Glutamatergic neuron (in vitro differentiated cells): ENCODE measurements at regions not wholly inside any gene's neighbourhood (a gene's known extent, or its start where the extent isn't known, plus 50 kb on each side); places are given as distances from the start of the nearest gene placed in this dataset.

Experiments
- DNase-seq: peaks from one replicate; pipeline ENCODE4 v3.0.0; 2022
- H3K27ac Mint-ChIP-seq: one replicate; pipeline ENCODE4 v1.8.0; 2020; ENCODE audit warnings: mild to moderate bottlenecking, mixed read lengths, inconsistent platforms; ENCODE audit not compliant: unreplicated experiment
- H3K27me3 Mint-ChIP-seq: one replicate; pipeline ENCODE4 v1.8.0; 2020; ENCODE audit warnings: mild to moderate bottlenecking, moderate library complexity, mixed read lengths, inconsistent platforms; ENCODE audit not compliant: unreplicated experiment
- H3K36me3 Mint-ChIP-seq: one replicate; pipeline ENCODE4 v1.8.0; 2020; ENCODE audit warnings: mild to moderate bottlenecking, mixed read lengths, inconsistent platforms; ENCODE audit not compliant: unreplicated experiment
- H3K4me1 Mint-ChIP-seq: one replicate; pipeline ENCODE4 v1.8.0; 2020; ENCODE audit warnings: mild to moderate bottlenecking, low read depth, mixed read lengths, inconsistent platforms; ENCODE audit not compliant: unreplicated experiment
- H3K4me3 Mint-ChIP-seq: one replicate; pipeline ENCODE4 v1.8.0; 2020; ENCODE audit warnings: mild to moderate bottlenecking, mixed read lengths, inconsistent platforms; ENCODE audit not compliant: unreplicated experiment
- H3K9me3 Mint-ChIP-seq: one replicate; pipeline ENCODE4 v1.8.0; 2020; ENCODE audit warnings: mild to moderate bottlenecking, moderate library complexity, mixed read lengths, inconsistent platforms; ENCODE audit not compliant: unreplicated experiment
- TF ChIP-seq, protein P1 (sequence below): fragments of 200-600 bp; sonication (generic); IDR thresholded peaks from one replicate; pipeline ENCODE4 v1.5.0; 2021; ENCODE audit not compliant: partially characterized antibody, unreplicated experiment

DNA sequence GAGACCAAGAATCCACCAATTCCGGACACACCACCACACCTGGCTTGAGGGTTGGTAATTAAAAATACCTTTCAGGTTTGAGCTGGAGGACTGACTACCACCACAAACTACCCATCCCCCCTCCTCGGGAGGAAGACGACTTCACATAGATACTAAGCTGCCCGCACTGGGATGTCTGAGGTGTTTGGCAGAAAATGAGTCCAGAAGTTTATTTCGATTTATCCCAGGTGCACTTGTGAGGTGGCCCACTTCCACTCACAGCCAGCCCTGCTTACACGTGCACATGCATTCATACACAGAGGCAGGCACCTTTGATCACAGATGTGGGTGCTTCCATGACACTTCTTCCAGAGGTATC is 187.1 kb downstream of the ID4 start:
- no peak for DNase-seq
- Mint-ChIP-seq H3K4me1 (peaks cover 1% of the 10 kb centered on the region), H3K4me3 (no peak overlapping the region), H3K36me3 (no peaks in the 10 kb centered on the region), H3K27ac (no peak overlapping the region), H3K9me3 (peaks cover 5% of the 10 kb centered on the region), H3K27me3 (peaks cover 2% of the 10 kb centered on the region)
- TF ChIP-seq, protein P1, sequence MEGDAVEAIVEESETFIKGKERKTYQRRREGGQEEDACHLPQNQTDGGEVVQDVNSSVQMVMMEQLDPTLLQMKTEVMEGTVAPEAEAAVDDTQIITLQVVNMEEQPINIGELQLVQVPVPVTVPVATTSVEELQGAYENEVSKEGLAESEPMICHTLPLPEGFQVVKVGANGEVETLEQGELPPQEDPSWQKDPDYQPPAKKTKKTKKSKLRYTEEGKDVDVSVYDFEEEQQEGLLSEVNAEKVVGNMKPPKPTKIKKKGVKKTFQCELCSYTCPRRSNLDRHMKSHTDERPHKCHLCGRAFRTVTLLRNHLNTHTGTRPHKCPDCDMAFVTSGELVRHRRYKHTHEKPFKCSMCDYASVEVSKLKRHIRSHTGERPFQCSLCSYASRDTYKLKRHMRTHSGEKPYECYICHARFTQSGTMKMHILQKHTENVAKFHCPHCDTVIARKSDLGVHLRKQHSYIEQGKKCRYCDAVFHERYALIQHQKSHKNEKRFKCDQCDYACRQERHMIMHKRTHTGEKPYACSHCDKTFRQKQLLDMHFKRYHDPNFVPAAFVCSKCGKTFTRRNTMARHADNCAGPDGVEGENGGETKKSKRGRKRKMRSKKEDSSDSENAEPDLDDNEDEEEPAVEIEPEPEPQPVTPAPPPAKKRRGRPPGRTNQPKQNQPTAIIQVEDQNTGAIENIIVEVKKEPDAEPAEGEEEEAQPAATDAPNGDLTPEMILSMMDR, result no peak

DNA sequence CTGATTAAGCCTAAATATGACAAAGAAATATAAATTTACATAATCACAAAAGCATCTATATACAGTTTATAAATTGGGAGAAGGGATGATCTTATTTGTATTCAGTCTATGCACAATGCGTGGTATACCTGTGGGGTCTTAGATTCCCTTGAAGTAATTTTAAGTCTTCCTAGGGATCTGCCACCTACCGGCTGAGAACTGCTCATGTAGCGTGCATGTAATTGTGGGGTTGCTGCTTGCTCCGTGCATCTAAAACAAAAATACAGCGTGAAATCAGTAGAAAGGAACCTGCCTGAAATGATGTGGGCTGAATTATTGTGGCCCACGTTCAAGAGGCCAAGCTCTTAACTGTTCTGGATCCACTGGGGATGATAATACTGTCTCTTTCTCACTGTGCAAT is 187.3 kb downstream of the MBOAT1 start:
- H3K4me3 Mint-ChIP-seq, result no peak overlapping the region
- H3K27me3 Mint-ChIP-seq, result peaks cover 2% of the 10 kb centered on the region
- H3K36me3 Mint-ChIP-seq, result no peaks in the 10 kb centered on the region
- peaks cover 1% of the 10 kb centered on the region for H3K4me1 Mint-ChIP-seq
- TF ChIP-seq, protein P1, result no peak
- H3K27ac Mint-ChIP-seq, result no peak overlapping the region
- peaks cover 5% of the 10 kb centered on the region for H3K9me3 Mint-ChIP-seq
- DNase-seq, result no peak

DNA sequence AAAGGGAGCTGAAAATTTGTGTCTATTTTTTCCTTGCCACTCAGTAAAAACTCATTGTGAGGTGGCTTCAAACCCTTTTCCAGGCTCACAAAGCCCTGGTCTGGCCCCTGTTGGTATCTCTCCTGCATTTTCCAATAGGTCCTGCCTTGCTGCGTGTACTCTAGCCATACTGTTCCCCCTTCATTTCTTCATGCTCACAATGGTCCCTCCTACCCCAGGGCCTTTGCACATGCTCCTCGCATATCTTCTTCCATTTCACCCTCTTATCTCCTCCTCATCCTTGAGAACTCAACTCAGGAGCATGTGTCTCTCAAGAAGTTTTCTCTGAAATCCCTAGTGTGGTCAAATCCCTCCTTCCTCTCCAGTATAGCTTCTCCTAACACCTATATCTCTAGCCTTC is 186.6 kb downstream of the MBOAT1 start:
- Mint-ChIP-seq H3K4me1 (peaks cover 1% of the 10 kb centered on the region), H3K9me3 (peaks cover 5% of the 10 kb centered on the region), H3K27ac (no peak overlapping the region), H3K27me3 (peaks cover 2% of the 10 kb centered on the region), H3K4me3 (no peak overlapping the region), H3K36me3 (no peaks in the 10 kb centered on the region)
- TF ChIP-seq, protein P1, result no peak
- DNase-seq, result no peak

DNA sequence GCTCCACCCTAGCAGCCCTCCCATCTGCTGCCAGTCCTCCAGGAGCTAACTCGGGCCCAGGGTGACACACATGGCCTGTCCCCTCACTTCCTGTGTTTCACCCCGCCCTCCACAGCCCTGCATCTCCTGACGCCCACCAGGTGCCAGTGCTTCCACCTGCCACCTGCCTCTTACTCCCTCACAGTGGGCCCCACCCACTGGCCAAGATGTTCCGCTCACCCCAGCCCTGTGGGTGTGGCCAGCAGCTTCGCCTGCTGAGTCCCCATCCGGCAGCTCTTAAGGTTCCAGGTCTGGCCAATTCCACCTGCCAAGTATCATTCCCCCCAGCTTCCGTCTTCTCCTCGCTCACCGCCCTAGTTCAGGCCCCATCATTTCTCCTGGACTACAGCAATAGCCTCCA is 184.1 kb downstream of the MBOAT1 start:
- peaks cover 2% of the 10 kb centered on the region for H3K27me3 Mint-ChIP-seq
- no peak overlapping the region for H3K27ac Mint-ChIP-seq
- TF ChIP-seq, protein P1, result no peak
- peaks cover 1% of the 10 kb centered on the region for H3K4me1 Mint-ChIP-seq
- no peak overlapping the region for H3K4me3 Mint-ChIP-seq
- peaks cover 1% of the 10 kb centered on the region for H3K9me3 Mint-ChIP-seq
- DNase-seq, result no peak
- no peaks in the 10 kb centered on the region for H3K36me3 Mint-ChIP-seq

DNA sequence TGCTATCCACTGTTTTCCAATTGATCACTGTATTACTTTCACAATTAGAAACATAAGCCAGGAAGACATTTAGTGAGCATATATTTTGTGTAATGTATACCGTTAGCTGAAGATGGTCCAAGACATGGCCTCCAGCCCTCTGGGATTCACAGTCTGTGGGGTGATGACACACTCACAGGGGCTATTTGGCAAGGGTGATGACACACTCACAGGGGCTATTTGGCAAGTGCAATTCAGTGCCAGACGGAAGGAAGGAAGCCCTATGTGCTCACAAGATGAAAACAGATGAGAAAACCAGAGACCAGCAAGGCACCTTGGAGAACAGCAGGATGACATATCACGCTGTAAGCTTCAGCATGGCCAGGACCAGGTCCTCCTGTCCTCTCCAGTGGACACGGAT is 183.7 kb downstream of the MBOAT1 start:
- TF ChIP-seq, protein P1, result no peak
- H3K27ac Mint-ChIP-seq, result no peak overlapping the region
- peaks cover 1% of the 10 kb centered on the region for H3K9me3 Mint-ChIP-seq
- peaks cover 2% of the 10 kb centered on the region for H3K27me3 Mint-ChIP-seq
- no peaks in the 10 kb centered on the region for H3K36me3 Mint-ChIP-seq
- H3K4me3 Mint-ChIP-seq, result no peak overlapping the region
- no peak for DNase-seq
- H3K4me1 Mint-ChIP-seq, result peaks cover 1% of the 10 kb centered on the region
